H9 (cell line): ENCODE measurements at regions not wholly inside any gene's neighbourhood (a gene's known extent, or its start where the extent isn't known, plus 50 kb on each side); places are given as distances from the start of the nearest gene placed in this dataset.

Experiments
- DNase-seq: peaks from one replicate; pipeline ENCODE4 v3.0.0-alpha.2; 2017
- H2AFZ ChIP-seq: one replicate; pipeline ENCODE4 v1.6.1; 2013; ENCODE audit warnings: mild to moderate bottlenecking, low read length, control low read depth, moderate library complexity
- H2AK5ac ChIP-seq: 2 replicates; pipeline ENCODE4 v1.6.1; 2013; ENCODE audit warnings: low read length, control low read depth, mixed read lengths; ENCODE audit not compliant: insufficient read length
- H2BK120ac ChIP-seq: one replicate; pipeline ENCODE4 v1.6.1; 2013; ENCODE audit warnings: low read depth, mild to moderate bottlenecking, low read length, control low read depth, inconsistent platforms; ENCODE audit not compliant: poor library complexity, severe bottlenecking
- H2BK12ac ChIP-seq: 2 replicates; pipeline ENCODE4 v1.6.1; 2013; ENCODE audit warnings: low read length, control low read depth, mixed read lengths, low read depth; ENCODE audit not compliant: insufficient read length
- H2BK15ac ChIP-seq: 2 replicates; pipeline ENCODE4 v1.6.1; 2013; ENCODE audit warnings: low read depth, low read length, control low read depth
- H2BK20ac ChIP-seq: one replicate; pipeline ENCODE4 v1.6.1; 2013; ENCODE audit warnings: low read depth, mild to moderate bottlenecking, low read length, control low read depth, inconsistent platforms; ENCODE audit not compliant: poor library complexity, severe bottlenecking
- H2BK5ac ChIP-seq: 2 replicates; pipeline ENCODE4 v1.6.1; 2013; ENCODE audit warnings: low read length, control low read depth, mixed read lengths; ENCODE audit not compliant: insufficient read length
- H3K14ac ChIP-seq: 2 replicates; pipeline ENCODE4 v1.6.1; 2013; ENCODE audit warnings: low read length, control low read depth; ENCODE audit not compliant: insufficient read depth
- H3K18ac ChIP-seq: 2 replicates; pipeline ENCODE4 v1.6.1; 2013; ENCODE audit warnings: low read depth, mild to moderate bottlenecking, mixed read lengths, low read length, control low read depth; ENCODE audit not compliant: insufficient read length
- H3K23ac ChIP-seq: 2 replicates; pipeline ENCODE4 v1.6.1; 2013; ENCODE audit warnings: low read length, control low read depth, mixed read lengths, low read depth; ENCODE audit not compliant: insufficient read length
- H3K23me2 ChIP-seq: 2 replicates; pipeline ENCODE4 v1.6.1; 2013; ENCODE audit warnings: low read depth, mild to moderate bottlenecking, mixed read lengths, low read length, control low read depth; ENCODE audit not compliant: insufficient read length, poor library complexity, severe bottlenecking
- H3K27ac ChIP-seq: 2 replicates; pipeline ENCODE4 v1.5.1; 2013; ENCODE audit warnings: low read length, control low read depth, mixed read lengths, low read depth; ENCODE audit not compliant: insufficient read length
- H3K27me3 ChIP-seq: 2 replicates; pipeline ENCODE4 v1.6.1; 2013; ENCODE audit warnings: low read length, control low read depth, inconsistent platforms; ENCODE audit not compliant: insufficient read depth
- H3K4ac ChIP-seq: 2 replicates; pipeline ENCODE4 v1.6.1; 2013; ENCODE audit warnings: low read depth, mild to moderate bottlenecking, control low read depth, inconsistent platforms, low read length, moderate library complexity
- H3K4me1 ChIP-seq: 2 replicates; pipeline ENCODE4 v1.6.1; 2013; ENCODE audit warnings: low read length, control low read depth, inconsistent platforms; ENCODE audit not compliant: insufficient read depth
- H3K4me2 ChIP-seq: 2 replicates; pipeline ENCODE4 v1.6.1; 2013; ENCODE audit warnings: low read length, control low read depth, mixed read lengths; ENCODE audit not compliant: insufficient read length, insufficient read depth
- H3K56ac ChIP-seq: 2 replicates; pipeline ENCODE4 v1.6.1; 2013; ENCODE audit warnings: low read depth, mild to moderate bottlenecking, mixed read lengths, low read length, control low read depth; ENCODE audit not compliant: insufficient read length
- H3K79me1 ChIP-seq: 2 replicates; pipeline ENCODE4 v1.6.1; 2013; ENCODE audit warnings: low read depth, mild to moderate bottlenecking, moderate library complexity, low read length, control low read depth, inconsistent platforms; ENCODE audit not compliant: insufficient read depth, poor library complexity, severe bottlenecking
- H3K79me2 ChIP-seq: 2 replicates; pipeline ENCODE4 v1.6.1; 2013; ENCODE audit warnings: low read length, control low read depth, inconsistent platforms; ENCODE audit not compliant: insufficient read depth
- H3K9ac ChIP-seq: 2 replicates; pipeline ENCODE4 v1.6.1; 2013; ENCODE audit warnings: low read length, control low read depth, mixed read lengths; ENCODE audit not compliant: insufficient read length; ENCODE audit errors: extremely low read depth
- H3K9me3 ChIP-seq: one replicate; pipeline ENCODE4 v1.6.1; 2013; ENCODE audit warnings: low read depth, low read length, inconsistent platforms; ENCODE audit not compliant: control insufficient read depth
- H3T11ph ChIP-seq: one replicate; pipeline ENCODE4 v1.6.1; 2013; ENCODE audit warnings: mild to moderate bottlenecking, low read length, control low read depth, inconsistent platforms
- H4K20me1 ChIP-seq: one replicate; pipeline ENCODE4 v1.6.1; 2013; ENCODE audit not compliant: control insufficient read depth, insufficient read length, insufficient read depth
- H4K5ac ChIP-seq: 2 replicates; pipeline ENCODE4 v1.6.1; 2013; ENCODE audit warnings: low read depth, mild to moderate bottlenecking, mixed read lengths, low read length, control low read depth; ENCODE audit not compliant: insufficient read length
- H4K8ac ChIP-seq: replicated peaks from 2 replicates; pipeline ENCODE4 v1.6.1; 2013; ENCODE audit warnings: low read length, control low read depth, mixed read lengths, low read depth; ENCODE audit not compliant: insufficient read length
- H4K91ac ChIP-seq: 2 replicates; pipeline ENCODE4 v1.6.1; 2013; ENCODE audit warnings: low read depth, mild to moderate bottlenecking, moderate library complexity, mixed read lengths, low read length, control low read depth; ENCODE audit not compliant: insufficient read length
- H3K27ac Mint-ChIP-seq, 3 experiments: 2 replicates in 2 of 3; 3 replicates in 1 of 3; pipeline ENCODE4 v1.8.0; 2020 to 2021; ENCODE audit warnings: mixed read lengths in 3 of 3, mild to moderate bottlenecking in 1 of 3, moderate library complexity in 1 of 3
- H3K27me3 Mint-ChIP-seq: 2 replicates; pipeline ENCODE4 v1.8.0; 2021; ENCODE audit warnings: low read depth, mild to moderate bottlenecking, moderate library complexity, mixed read lengths
- H3K36me3 Mint-ChIP-seq, 3 experiments: 2 replicates in 2 of 3; 3 replicates in 1 of 3; pipeline ENCODE4 v1.8.0; 2020 to 2021; ENCODE audit warnings: low read depth in 3 of 3, mixed read lengths in 3 of 3; ENCODE audit not compliant: insufficient read depth in 1 of 3
- H3K4me1 Mint-ChIP-seq, 2 experiments: 2 replicates each; pipeline ENCODE4 v1.8.0; 2020; ENCODE audit warnings: mixed read lengths in 2 of 2
- H3K4me3 Mint-ChIP-seq, 2 experiments: 2 replicates in 1 of 2; 3 replicates in 1 of 2; pipeline ENCODE4 v1.8.0; 2020 to 2021; ENCODE audit warnings: mild to moderate bottlenecking in 2 of 2, mixed read lengths in 2 of 2, moderate library complexity in 1 of 2
- H3K9me3 Mint-ChIP-seq, 2 experiments: 2 replicates in 1 of 2; 3 replicates in 1 of 2; pipeline ENCODE4 v1.8.0; 2020; ENCODE audit warnings: mild to moderate bottlenecking in 2 of 2, mixed read lengths in 2 of 2, moderate library complexity in 1 of 2
- CTCF ChIP-seq: fragments of 200-600 bp; sonication (generic); conservative IDR thresholded peaks from 3 replicates; pipeline ENCODE4 v1.8.0; 2021; ENCODE audit warnings: antibody characterized with exemption, mild to moderate bottlenecking
- WGBS: extraction: QIAGEN DNeasy Blood & Tissue Kit; methylation state at CpG from one replicate; pipeline ENCODE4 v1.1.7; 2013; ENCODE audit warnings: missing lambda C conversion rate, low lambda C conversion rate, mixed read lengths; ENCODE audit not compliant: insufficient read length; ENCODE audit errors: extremely low coverage; 5-methylcytosine and 5-hydroxymethylcytosine counted together

- H4K5ac ChIP-seq: no peak overlapping the region
- H2BK12ac ChIP-seq: no peak overlapping the region
- no peak overlapping the region for H2BK15ac ChIP-seq
- H3K4me1 Mint-ChIP-seq: peaks cover 0 to 16% of the 10 kb centered on the region in 2 experiments; a peak in 3 of 4 replicates
- no peaks in the 10 kb centered on the region for H3K79me1 ChIP-seq
- DNase-seq: no peak
- no peak overlapping the region for H2AFZ ChIP-seq
- no peak overlapping the region for H2BK20ac ChIP-seq
- no peaks in the 10 kb centered on the region for H4K20me1 ChIP-seq
- no peak overlapping the region for H3K4me3 Mint-ChIP-seq
- H3K36me3 Mint-ChIP-seq: no peaks in the 10 kb centered on the region; a peak in 1 of 7 replicates
- no peak overlapping the region for H4K8ac ChIP-seq
- no CpG with 5 or more reads among the region's 17 CpGs for WGBS
- peaks cover 5% of the 10 kb centered on the region for H3K27me3 Mint-ChIP-seq
- H3K4me1 ChIP-seq: no peaks in the 10 kb centered on the region
- H2BK5ac ChIP-seq: no peak overlapping the region
- no peak overlapping the region for H3K23ac ChIP-seq
- H3K23me2 ChIP-seq: no peaks in the 10 kb centered on the region
- no peak overlapping the region for H3K9ac ChIP-seq
- H3K9me3 Mint-ChIP-seq: peaks cover 0 to 7% of the 10 kb centered on the region in 2 experiments; a peak in 3 of 5 replicates
- no peak overlapping the region for H3K27ac ChIP-seq
- no peak overlapping the region for H4K91ac ChIP-seq
- H3K4ac ChIP-seq: no peak overlapping the region
- no peak overlapping the region for H3T11ph ChIP-seq
- no peak overlapping the region for H3K4me2 ChIP-seq
- H3K18ac ChIP-seq: no peak overlapping the region
- no peak overlapping the region for H3K14ac ChIP-seq
- H3K79me2 ChIP-seq: no peaks in the 10 kb centered on the region
- H3K27me3 ChIP-seq: no peaks in the 10 kb centered on the region
- no peak for TF ChIP-seq CTCF
- no peak overlapping the region for H2AK5ac ChIP-seq
- H3K27ac Mint-ChIP-seq: no peak overlapping the region
- H3K9me3 ChIP-seq: no peaks in the 10 kb centered on the region
- no peak overlapping the region for H3K56ac ChIP-seq
- no peak overlapping the region for H2BK120ac ChIP-seq
Observed at GRCh38 chr21:41630917-41631316, 123.0 kb upstream of the TMPRSS2 start.
